Glomerular visceral epithelial cell (primary cell): ENCODE measurements at regions not wholly inside any gene's neighbourhood (a gene's known extent, or its start where the extent isn't known, plus 50 kb on each side); places are given as distances from the start of the nearest gene placed in this dataset.

Source experiments
- DNase-seq: peaks from one replicate; pipeline ENCODE4 v3.0.0-alpha.2; 2016; ENCODE audit errors: extremely low spot score

DNA sequence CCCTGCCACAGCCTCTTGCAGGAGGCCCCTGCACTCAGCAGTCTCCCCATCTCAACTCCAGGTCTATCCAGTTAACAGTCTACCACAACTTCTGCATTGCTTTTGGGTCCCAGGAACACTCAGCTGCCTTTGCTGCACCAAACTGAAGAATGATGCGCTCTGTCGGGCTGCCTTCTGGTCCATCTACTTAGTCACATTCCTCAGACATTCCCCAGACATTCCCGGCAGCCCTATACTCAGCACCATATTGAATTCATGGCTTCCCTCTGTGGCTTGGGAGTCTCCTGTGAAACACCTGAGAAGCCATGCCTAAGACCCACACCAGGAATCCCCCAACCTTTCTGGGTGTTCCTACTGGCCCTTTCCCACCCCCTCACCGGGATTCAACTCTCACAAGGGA, 99.6 kb upstream of the COL21A1 start:
- peak; percentile 55 for DNase-seq

GRCh38 chr6:56345376-56345995, 98.1 kb upstream of the COL21A1 start:
- DNase-seq, result no peak

DNA sequence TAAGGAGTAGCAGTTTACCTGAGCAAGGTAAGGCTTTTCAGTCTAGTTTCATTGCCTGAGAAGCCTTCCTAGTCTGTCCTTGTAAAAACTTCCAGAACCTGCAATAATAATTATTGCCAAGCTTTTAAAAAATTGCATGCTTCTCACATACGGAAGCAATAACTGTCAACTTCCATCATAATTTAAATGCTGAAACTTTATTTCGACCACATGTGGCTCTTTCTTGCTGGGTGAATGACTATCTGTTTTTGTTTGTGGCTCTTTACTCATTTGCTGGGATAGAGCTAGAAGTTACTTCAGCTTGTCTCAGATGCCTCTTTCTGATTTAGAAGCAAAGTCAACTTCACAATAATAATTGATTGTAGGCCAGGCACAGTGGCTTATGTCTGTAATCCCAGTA, 95.9 kb upstream of the COL21A1 start:
- DNase-seq, result no peak

- DNase-seq, result no peak
Observed at GRCh38 chr6:56339524-56339923, 92.1 kb upstream of the COL21A1 start.

GRCh38 chr6:56335726-56336125, 88.3 kb upstream of the COL21A1 start:
- no peak for DNase-seq

GRCh38 chr6:56334937-56335336, 87.6 kb upstream of the COL21A1 start:
- DNase-seq, result peak; percentile 28

- peak; percentile 58 for DNase-seq
Observed at GRCh38 chr6:56329271-56330050, 82.1 kb upstream of the COL21A1 start.

DNA sequence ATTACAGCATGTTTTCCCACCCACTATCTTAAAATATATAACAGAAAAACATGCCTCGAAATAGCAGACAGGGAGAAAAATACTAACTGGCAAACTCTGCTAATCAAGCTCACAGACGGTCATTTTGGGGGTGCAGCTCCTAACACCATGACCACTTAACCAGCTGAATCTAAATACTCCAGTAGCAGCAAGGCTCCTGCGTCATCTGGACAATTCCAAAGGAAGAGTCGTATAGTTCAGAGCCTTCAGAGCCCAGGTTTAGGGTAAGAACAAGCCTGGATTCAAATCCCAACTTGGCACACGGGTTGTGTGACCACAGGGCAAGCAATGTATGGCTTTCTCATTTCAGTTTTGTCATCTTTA, 81.3 kb upstream of the COL21A1 start:
- no peak for DNase-seq

GRCh38 chr6:56327946-56328727, 80.8 kb upstream of the COL21A1 start:
- DNase-seq, result no peak

DNA sequence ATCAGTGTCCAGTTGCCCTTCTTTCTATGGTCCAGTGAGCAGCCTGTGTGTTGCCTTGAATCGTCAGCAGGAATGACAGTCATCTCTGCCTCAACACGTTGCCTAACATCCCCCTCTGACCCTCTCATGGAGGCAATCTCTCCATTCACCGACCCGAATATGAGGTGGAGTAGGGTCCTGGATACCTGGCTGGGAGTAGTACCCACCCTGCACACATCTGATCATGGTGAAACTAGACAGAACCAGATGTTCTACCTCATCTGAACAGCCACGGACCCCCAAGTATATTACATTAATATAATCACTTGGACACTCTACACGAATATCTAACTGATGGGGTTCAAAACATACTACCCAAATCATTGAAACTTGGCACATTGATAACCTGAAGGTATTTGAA, 77.0 kb upstream of the COL21A1 start:
- no peak for DNase-seq

DNA sequence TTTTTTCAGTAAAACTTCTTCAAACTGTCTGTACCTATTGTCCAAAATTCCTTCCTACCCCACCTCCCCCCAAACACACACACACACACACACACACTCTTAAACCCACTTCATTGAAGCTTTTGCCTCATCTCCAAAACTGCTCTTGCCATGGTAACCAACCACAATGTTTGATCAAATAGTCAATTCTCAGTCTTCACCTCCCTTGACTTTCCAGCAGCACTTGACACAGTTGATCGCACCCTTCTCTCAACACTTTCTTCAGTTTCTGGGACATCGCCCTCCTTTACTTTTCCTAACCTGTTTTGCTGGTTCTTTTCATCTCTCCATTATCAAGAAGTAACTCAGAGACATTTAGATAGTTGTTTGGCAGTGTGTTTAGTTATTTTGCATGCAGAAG, 71.5 kb upstream of the COL21A1 start:
- peak; percentile 20 for DNase-seq

DNA sequence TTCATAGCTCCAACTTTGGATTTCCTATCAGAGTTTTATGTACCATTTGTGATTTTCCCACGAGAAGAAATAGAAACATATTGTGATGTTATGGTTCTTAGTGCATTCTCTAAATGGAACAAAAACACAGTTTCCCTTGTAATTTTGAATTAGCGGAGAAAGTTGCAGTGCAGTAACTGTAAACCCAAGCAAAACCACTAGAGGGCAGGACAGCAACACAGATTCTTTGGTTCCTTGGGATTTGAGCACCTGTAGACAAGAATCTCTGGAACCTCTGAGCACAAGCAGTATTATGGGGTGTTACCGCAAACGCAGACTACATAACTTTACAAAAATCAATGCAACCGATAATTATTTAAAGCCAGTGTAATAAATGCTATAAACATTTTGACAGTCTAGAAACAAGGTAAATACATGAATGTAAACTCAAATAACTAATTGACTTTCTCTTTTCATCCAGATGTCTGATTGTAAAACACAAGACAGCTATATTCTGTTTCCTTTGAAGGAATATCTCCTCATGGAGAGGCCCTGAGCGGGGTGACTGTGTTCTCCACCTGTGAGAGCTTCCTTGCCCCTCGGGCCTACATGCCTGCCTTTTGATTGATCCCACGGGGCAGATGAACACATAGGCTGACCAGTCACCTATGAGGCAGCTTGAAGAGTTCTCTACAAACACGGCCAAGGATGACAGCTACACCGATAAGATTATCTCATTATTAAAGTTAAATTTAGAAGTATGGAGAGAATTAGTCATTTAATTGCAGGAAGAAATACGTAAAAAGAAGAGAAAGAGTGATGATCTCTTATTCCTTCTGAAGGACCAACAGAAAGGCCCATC, 67.5 kb upstream of the COL21A1 start:
- DNase-seq, result peak; percentile 58

DNA sequence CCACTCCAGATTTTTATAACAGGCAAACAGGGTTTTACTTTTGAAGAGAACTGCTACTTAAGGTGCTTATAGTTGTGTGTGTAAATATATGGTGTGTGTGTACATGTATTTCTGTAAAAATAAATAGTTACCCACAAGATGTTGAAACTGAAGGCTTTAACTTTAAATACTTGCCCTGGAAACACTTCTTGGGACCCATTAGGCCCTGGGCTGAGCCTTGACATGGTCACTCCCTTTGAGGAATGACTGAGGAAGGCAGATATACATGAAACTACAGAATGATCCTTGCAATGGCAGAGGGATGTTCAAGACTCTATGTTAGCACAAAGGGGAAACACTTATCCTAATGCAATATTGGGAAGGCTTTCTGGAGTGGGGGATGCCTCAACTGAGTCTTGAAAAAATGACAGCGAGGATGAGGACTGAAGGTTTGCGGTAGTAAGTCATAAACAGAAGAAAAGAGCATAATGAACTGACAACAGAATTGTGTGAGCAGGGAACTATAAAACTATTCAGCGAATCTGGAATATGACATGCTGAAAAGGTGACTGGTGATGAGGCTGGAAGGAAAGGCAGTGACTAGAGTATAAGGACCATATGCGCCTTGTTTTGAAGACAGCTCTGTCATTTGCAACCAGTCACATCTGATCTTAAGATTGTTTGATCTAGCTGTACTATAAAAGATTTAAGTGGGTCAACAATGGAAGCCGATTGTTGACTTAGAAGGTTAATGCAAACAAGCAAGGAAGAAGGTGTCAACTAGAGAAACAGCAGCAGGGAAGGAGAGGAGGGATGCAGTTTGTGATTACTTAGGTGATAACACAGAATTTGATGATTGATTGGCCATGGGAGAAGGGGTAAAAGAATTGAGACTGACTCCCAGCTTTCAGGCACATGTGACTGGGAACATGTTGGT, 64.4 kb upstream of the COL21A1 start:
- no peak for DNase-seq

DNA sequence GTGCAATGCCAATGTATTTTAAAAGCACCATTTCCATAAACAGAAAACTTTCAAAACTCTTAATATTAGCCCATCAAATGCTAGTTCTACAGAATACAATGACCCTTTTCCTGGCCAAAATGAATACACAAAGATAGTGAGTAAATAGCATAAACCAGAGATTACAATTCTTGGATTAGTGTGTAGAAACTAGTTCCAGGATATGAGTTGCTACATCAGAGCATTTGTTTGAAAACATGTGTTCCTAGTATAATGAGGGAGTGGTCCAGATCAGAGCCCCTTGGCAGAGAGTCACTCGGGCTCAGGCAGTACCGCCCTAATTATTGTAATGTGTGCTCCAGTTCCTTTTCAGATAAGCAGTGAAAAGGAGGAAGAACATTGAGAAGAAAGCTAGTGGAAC, 63.7 kb upstream of the COL21A1 start:
- DNase-seq, result no peak

GRCh38 chr6:56310241-56310640, 62.9 kb upstream of the COL21A1 start:
- DNase-seq, result no peak

- no peak for DNase-seq
Observed at GRCh38 chr6:56299916-56300315, 52.5 kb upstream of the COL21A1 start.

- no peak for DNase-seq
Observed at GRCh38 chr6:56297022-56297989, 49.9 kb upstream of the COL21A1 start.
